H1 (cell line): ENCODE measurements at regions not wholly inside any gene's neighbourhood (a gene's known extent, or its start where the extent isn't known, plus 50 kb on each side); places are given as distances from the start of the nearest gene placed in this dataset.

Source experiments
- CTCF ChIA-PET: fragments of 300-600 bp; sonication (Branson Sonifier 250); formaldehyde crosslinking; loops from one replicate; lab custom pipeline; 2021; ENCODE audit not compliant: partially characterized antibody; lab: Charles Lee
- POLR2A ChIA-PET: fragments of 300-600 bp; sonication (Branson Sonifier 250); formaldehyde crosslinking; loops from one replicate; lab custom pipeline; 2021; ENCODE audit warnings: inconsistent platforms; ENCODE audit not compliant: partially characterized antibody; lab: Charles Lee
- DNase-seq, 2 experiments: peaks; one replicate each; pipeline versions ENCODE4 v3.0.0 to v3.0.0-alpha.2; 2010 to 2022; ENCODE audit warnings: low spot score in 2 of 2, low read depth in 1 of 2, mixed read lengths in 1 of 2
- FAIRE-seq: peaks from 2 replicates; lab custom pipeline; 2011; peaks lifted over from hg19 to GRCh38; lab: Jason Lieb, UNC
- H2AFZ ChIP-seq: 2 replicates; pipeline ENCODE4 v1.8.1; 2012; ENCODE audit warnings: low read length, inconsistent platforms
- H2AK5ac ChIP-seq: 2 replicates; pipeline ENCODE4 v1.6.1; 2013; ENCODE audit warnings: low read depth, low read length
- H2BK120ac ChIP-seq: replicated peaks from 2 replicates; pipeline ENCODE3; 2013; ENCODE audit warnings: low read depth, low read length, inconsistent platforms
- H2BK12ac ChIP-seq: 2 replicates; pipeline ENCODE4 v1.6.1; 2013; ENCODE audit warnings: low read depth, low read length
- H2BK15ac ChIP-seq: 2 replicates; pipeline ENCODE4 v1.6.1; 2013; ENCODE audit warnings: low read length
- H2BK20ac ChIP-seq: 2 replicates; pipeline ENCODE4 v1.6.1; 2013; ENCODE audit warnings: low read length
- H2BK5ac ChIP-seq: 2 replicates; pipeline ENCODE4 v1.6.1; 2013; ENCODE audit warnings: low read depth, low read length
- H3K14ac ChIP-seq: 2 replicates; pipeline ENCODE4 v1.6.1; 2013; ENCODE audit warnings: inconsistent platforms; ENCODE audit not compliant: insufficient read length
- H3K18ac ChIP-seq: 2 replicates; pipeline ENCODE4 v1.6.1; 2013; ENCODE audit warnings: low read length; ENCODE audit errors: extremely low read depth
- H3K23ac ChIP-seq: 2 replicates; pipeline ENCODE4 v1.6.1; 2013; ENCODE audit warnings: inconsistent platforms; ENCODE audit not compliant: insufficient read length
- H3K23me2 ChIP-seq: 2 replicates; pipeline ENCODE4 v1.6.1; 2013; ENCODE audit warnings: low read depth, low read length
- H3K27ac ChIP-seq: 2 replicates; pipeline ENCODE4 v1.6.1; 2011; ENCODE audit warnings: low read depth, low read length, inconsistent platforms
- H3K27me3 ChIP-seq, 4 experiments: replicated peaks in 1 of 4; 1 replicate in 1 of 4; 2 replicates in 3 of 4; pipeline versions ENCODE4 v1.6.1 to v1.8.1; 2011 to 2013; ENCODE audit warnings: low read length in 3 of 4, mild to moderate bottlenecking in 3 of 4, inconsistent platforms in 2 of 4, mixed read lengths in 2 of 4, moderate library complexity in 1 of 4; ENCODE audit not compliant: control insufficient read depth in 3 of 4, insufficient read depth in 3 of 4; ENCODE audit errors: extremely low read depth in 1 of 4
- H3K36me3 ChIP-seq, 4 experiments: 2 replicates each; pipeline versions ENCODE4 v1.6.1 to v1.8.1; 2011 to 2013; ENCODE audit warnings: mild to moderate bottlenecking in 4 of 4, low read length in 3 of 4, moderate library complexity in 2 of 4, control low read depth in 1 of 4, inconsistent platforms in 1 of 4; ENCODE audit not compliant: insufficient read depth in 4 of 4, control insufficient read depth in 2 of 4
- H3K4ac ChIP-seq: replicated peaks from 2 replicates; pipeline ENCODE3; 2013; ENCODE audit warnings: low read length, low read depth, mixed read lengths, inconsistent platforms; ENCODE audit not compliant: insufficient read length
- H3K4me1 ChIP-seq, 4 experiments: replicated peaks in 1 of 4; 1 replicate in 1 of 4; 2 replicates in 3 of 4; pipeline versions ENCODE4 v1.6.1 to v1.8.1; 2011 to 2013; ENCODE audit warnings: low read length in 3 of 4, inconsistent platforms in 2 of 4, mixed read lengths in 1 of 4; ENCODE audit not compliant: insufficient read depth in 4 of 4, control insufficient read depth in 3 of 4
- H3K4me2 ChIP-seq, 2 experiments: 2 replicates each; pipeline versions ENCODE4 v1.6.1 to v1.8.1; 2011 to 2013; ENCODE audit warnings: low read depth in 2 of 2, low read length in 2 of 2, control low read depth in 1 of 2, inconsistent platforms in 1 of 2, mild to moderate bottlenecking in 1 of 2; ENCODE audit not compliant: insufficient read depth in 1 of 2
- H3K4me3 ChIP-seq, 4 experiments: fragments of 200-600, 300-600 bp in 1 of 4; sonication (generic), shearing (Covaris generic), sonication (Bioruptor Twin) in 1 of 4; 2 replicates each; pipeline versions ENCODE4 v1.5.1 to v1.8.1; 2011 to 2016; ENCODE audit warnings: low read length in 4 of 4, low read depth in 3 of 4, control low read depth in 2 of 4, inconsistent platforms in 2 of 4, mild to moderate bottlenecking in 2 of 4, mixed read lengths in 1 of 4, moderate library complexity in 1 of 4; ENCODE audit not compliant: insufficient read depth in 2 of 4; ENCODE audit errors: extremely low read depth in 1 of 4
- H3K56ac ChIP-seq: replicated peaks from 2 replicates; pipeline ENCODE3; 2013; ENCODE audit warnings: low read depth, mild to moderate bottlenecking, mixed read lengths, low read length, inconsistent platforms; ENCODE audit not compliant: insufficient read length
- H3K79me1 ChIP-seq: 2 replicates; pipeline ENCODE4 v1.6.1; 2013; ENCODE audit warnings: low read depth, low read length, control low read depth
- H3K79me2 ChIP-seq, 2 experiments: 2 replicates each; pipeline versions ENCODE4 v1.6.1 to v1.8.1; 2012 to 2013; ENCODE audit warnings: low read length in 2 of 2, mild to moderate bottlenecking in 2 of 2, inconsistent platforms in 1 of 2; ENCODE audit not compliant: insufficient read depth in 2 of 2, control insufficient read depth in 1 of 2
- H3K9ac ChIP-seq, 4 experiments: replicated peaks in 1 of 4; 1 replicate in 1 of 4; 2 replicates in 3 of 4; pipeline versions ENCODE4 v1.6.1 to v1.8.1; 2011 to 2013; ENCODE audit warnings: low read depth in 3 of 4, low read length in 3 of 4, control low read depth in 2 of 4, mild to moderate bottlenecking in 2 of 4, moderate library complexity in 2 of 4, inconsistent platforms in 1 of 4; ENCODE audit errors: extremely low read depth in 1 of 4
- H3K9me3 ChIP-seq, 2 experiments: 2 replicates each; pipeline versions ENCODE4 v1.6.1 to v1.8.1; 2012 to 2013; ENCODE audit warnings: mild to moderate bottlenecking in 2 of 2, moderate library complexity in 2 of 2, control low read depth in 1 of 2, inconsistent platforms in 1 of 2, low read depth in 1 of 2, low read length in 1 of 2, mixed read lengths in 1 of 2; ENCODE audit not compliant: insufficient read depth in 2 of 2
- H4K20me1 ChIP-seq, 2 experiments: replicated peaks in 1 of 2; 2 replicates each; pipeline versions ENCODE3 to v1.8.1; 2011 to 2013; ENCODE audit warnings: inconsistent platforms in 2 of 2, low read length in 2 of 2, mild to moderate bottlenecking in 1 of 2; ENCODE audit not compliant: insufficient read depth in 2 of 2, control insufficient read depth in 1 of 2
- H4K5ac ChIP-seq: 2 replicates; pipeline ENCODE4 v1.6.1; 2013; ENCODE audit warnings: low read length, low read depth, mixed read lengths, inconsistent platforms; ENCODE audit not compliant: insufficient read length
- H4K8ac ChIP-seq: 2 replicates; pipeline ENCODE4 v1.8.0; 2013; ENCODE audit warnings: mild to moderate bottlenecking, moderate library complexity, low read length, inconsistent platforms; ENCODE audit not compliant: insufficient read depth; ENCODE audit errors: extremely low read depth
- H4K91ac ChIP-seq: replicated peaks from 2 replicates; pipeline ENCODE3; 2013; ENCODE audit warnings: low read length, mixed read lengths, inconsistent platforms; ENCODE audit not compliant: insufficient read length
- ASH2L ChIP-seq: fragments of 200-600, 300-600 bp; sonication (generic); IDR thresholded peaks from one replicate; pipeline ENCODE4 v1.7.1; 2017; ENCODE audit warnings: low read length
- BRCA1 ChIP-seq: IDR thresholded peaks from 2 replicates; pipeline ENCODE4 v1.6.1; 2012; ENCODE audit warnings: low read depth, low read length, improper control_type of control experiment
- GTF2F1 ChIP-seq: IDR thresholded peaks from 2 replicates; pipeline ENCODE4 v1.6.1; 2012; ENCODE audit warnings: low read depth, low read length, improper control_type of control experiment, borderline replicate concordance
- HDAC6 ChIP-seq: IDR thresholded peaks from one replicate; pipeline ENCODE4 v1.7.1; 2012; ENCODE audit warnings: low read depth, mild to moderate bottlenecking, inconsistent platforms, low read length, moderate library complexity
- JUN ChIP-seq: IDR thresholded peaks from 2 replicates; pipeline ENCODE4 v1.6.1; 2011; ENCODE audit warnings: low read depth, mild to moderate bottlenecking, improper control_type of control experiment, low read length
- KDM5A ChIP-seq: fragments of 200-600 bp; IDR thresholded peaks from 2 replicates; pipeline ENCODE4 v1.7.1; 2012; ENCODE audit warnings: mild to moderate bottlenecking, low read length, inconsistent platforms, mixed read lengths
- SIN3A ChIP-seq, 2 experiments: IDR thresholded peaks in 1 of 2; conservative IDR thresholded peaks in 1 of 2; 2 replicates each; pipeline ENCODE4 v1.6.1; 2011 to 2012; ENCODE audit warnings: low read length in 2 of 2, improper control_type of control experiment in 1 of 2, low read depth in 1 of 2, mild to moderate bottlenecking in 1 of 2
- SP4 ChIP-seq: IDR thresholded peaks from 2 replicates; pipeline ENCODE4 v1.6.1; 2012; ENCODE audit warnings: low read length, inconsistent platforms
- TEAD4 ChIP-seq: IDR thresholded peaks from 2 replicates; pipeline ENCODE4 v1.6.1; 2012; ENCODE audit warnings: low read depth, low read length, inconsistent platforms, mixed read lengths
- ZNF274 ChIP-seq: IDR thresholded peaks from 2 replicates; pipeline ENCODE4 v1.7.0; 2012; ENCODE audit warnings: low read length, borderline replicate concordance; ENCODE audit errors: extremely low read depth
- WGBS, 2 experiments: shearing (Covaris generic) in 1 of 2; methylation state at CpG; one replicate each; pipeline versions ENCODE4 v1.1.6 to v1.1.7; 2013 to 2015; ENCODE audit warnings: low lambda C conversion rate in 2 of 2, mixed read lengths in 2 of 2, inconsistent platforms in 1 of 2, low coverage in 1 of 2, missing lambda C conversion rate in 1 of 2; ENCODE audit not compliant: insufficient replicate concordance in 2 of 2, insufficient coverage in 1 of 2, insufficient read length in 1 of 2; ENCODE audit errors: extremely low coverage in 1 of 2, missing lambda C conversion rate in 1 of 2; 5-methylcytosine and 5-hydroxymethylcytosine counted together

DNA sequence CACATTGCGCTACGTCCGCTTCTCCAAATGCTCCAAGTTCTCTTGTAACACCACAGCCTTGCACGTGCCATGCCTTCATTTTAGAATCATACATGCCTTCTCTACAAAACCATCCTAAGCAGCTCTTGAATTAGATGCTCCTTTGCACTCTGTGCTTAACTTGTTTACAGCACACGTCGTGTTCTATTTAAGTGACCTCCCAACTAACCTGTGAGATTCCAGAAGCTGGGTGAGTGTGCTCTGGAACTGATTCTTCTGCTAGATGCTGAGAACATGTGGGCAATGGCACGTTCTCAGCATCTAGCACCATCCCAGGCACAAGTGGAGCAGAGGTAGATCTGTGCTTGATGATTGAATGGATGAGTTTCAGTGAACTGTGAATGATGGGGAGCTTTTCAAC lies 100.0 kb upstream of the NEDD9 start:
- CTCF ChIA-PET: interaction anchor here (0.9 to 1.8 kb wide), 5 partner anchors 10 to 166 kb away, joined by 3 to 6 read pairs (median 3); no protein-coding TSS in a partner anchor
- H3K27me3 ChIP-seq: no peaks in the 10 kb centered on the region; a peak in 1 of 7 replicates
- H2AFZ ChIP-seq: no peak overlapping the region
- H4K91ac ChIP-seq: no peak overlapping the region
- POLR2A ChIA-PET: no interaction called here
- no peak overlapping the region for H2AK5ac ChIP-seq
- WGBS, 2 experiments: 97% methylated on average over 7 of the region's 7 CpGs; no CpG with 5 or more reads in 1 of the 2 experiments
- H3K79me1 ChIP-seq: no peaks in the 10 kb centered on the region
- no peaks in the 10 kb centered on the region for H3K4me1 ChIP-seq
- H3K27ac ChIP-seq: no peak overlapping the region
- FAIRE-seq (no peak), DNase-seq (no peak)
- H2BK20ac ChIP-seq: no peak overlapping the region
- H2BK12ac ChIP-seq: no peak overlapping the region
- H3K18ac ChIP-seq: no peak overlapping the region
- no peak overlapping the region for H2BK15ac ChIP-seq
- no peaks in the 10 kb centered on the region for H3K36me3 ChIP-seq
- no peak overlapping the region for H3K9ac ChIP-seq
- no peak overlapping the region for H3K56ac ChIP-seq
- H4K20me1 ChIP-seq: no peaks in the 10 kb centered on the region
- H3K23me2 ChIP-seq: no peaks in the 10 kb centered on the region
- no peak overlapping the region for H4K5ac ChIP-seq
- H3K79me2 ChIP-seq: no peaks in the 10 kb centered on the region
- TF ChIP-seq BRCA1 (no peak), SP4 (no peak), ZNF274 (no peak), GTF2F1 (no peak), HDAC6 (no peak), JUN (no peak), TEAD4 (no peak), ASH2L (no peak), SIN3A (conservative IDR thresholded peaks at IDR 0.05 in 1 of 2, IDR thresholded peaks at IDR 0.05 in 1 of 2; ENCODE audit: low read depth in 1 of 2, low read length in 2 of 2) (no peak), KDM5A (no peak)
- H3K4ac ChIP-seq: no peak overlapping the region
- H2BK120ac ChIP-seq: no peak overlapping the region
- no peaks in the 10 kb centered on the region for H3K9me3 ChIP-seq
- H3K14ac ChIP-seq: no peak overlapping the region
- H3K4me2 ChIP-seq: no peak overlapping the region
- H4K8ac ChIP-seq: no peak overlapping the region
- H3K4me3 ChIP-seq: no peak overlapping the region
- no peak overlapping the region for H2BK5ac ChIP-seq
- no peak overlapping the region for H3K23ac ChIP-seq
